NCI-H510A treated with DMSO at 0.1 percent for 48 hours (cell line): ENCODE measurements at regions not wholly inside any gene's neighbourhood (a gene's known extent, or its start where the extent isn't known, plus 50 kb on each side); places are given as distances from the start of the nearest gene placed in this dataset.
A peak's percentile ranks its signal among the peaks of the same experiment; 100 is the strongest.
"Not testable (repeated sequence)": the region's sequence is repeated elsewhere in the genome, so short reads cannot be mapped to it uniquely, and the experiment has no call there.

Experiments used
- DNase-seq: peaks from one replicate; lab custom pipeline; 2025; lab: John Stamatoyannopoulos, UW

DNA sequence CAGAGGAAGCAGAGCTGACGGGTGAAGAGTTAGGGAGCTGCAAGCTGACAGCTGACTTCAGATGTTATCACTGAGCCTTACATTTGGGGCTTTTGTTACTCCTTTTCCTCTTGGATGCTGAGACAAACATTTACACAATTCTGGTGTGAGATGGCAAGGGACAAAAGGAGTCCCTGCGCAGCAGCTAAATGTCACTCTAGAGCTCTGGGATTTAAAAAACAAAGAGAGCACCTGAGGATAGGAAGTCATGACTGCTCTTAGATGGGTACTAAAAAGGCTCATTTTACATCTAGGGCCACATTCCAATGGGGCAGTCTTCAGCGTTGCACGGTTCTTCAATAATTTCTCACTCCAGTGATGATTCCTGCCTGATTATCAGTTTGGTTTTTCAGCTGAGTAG, 204.5 kb downstream of the RAB38 start:
- DNase-seq = no peak

GRCh38 chr11:87967459-87967858, 207.8 kb downstream of the RAB38 start:
- no peak for DNase-seq

DNA sequence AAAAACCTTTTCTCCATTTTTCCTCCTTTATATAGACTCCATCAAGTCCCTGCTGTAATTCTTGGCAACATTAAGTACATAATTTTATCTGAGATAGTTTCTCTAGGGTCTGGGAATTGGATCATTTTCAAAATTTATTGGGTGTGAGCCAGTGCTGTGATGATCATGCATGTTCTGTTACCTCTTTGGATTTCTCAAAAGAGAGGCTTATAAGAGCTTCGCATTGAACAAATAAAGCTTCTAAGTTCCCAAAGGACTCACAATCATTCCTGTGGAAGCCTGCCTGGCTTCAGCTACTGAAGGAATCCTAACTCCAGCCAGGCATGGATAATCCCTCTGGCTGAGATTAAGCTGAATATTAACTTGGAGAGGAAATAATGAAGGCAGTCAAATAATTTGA, 208.5 kb downstream of the RAB38 start:
- DNase-seq = no peak

GRCh38 chr11:87966216-87966615, 209.0 kb downstream of the RAB38 start:
- no peak for DNase-seq

DNA sequence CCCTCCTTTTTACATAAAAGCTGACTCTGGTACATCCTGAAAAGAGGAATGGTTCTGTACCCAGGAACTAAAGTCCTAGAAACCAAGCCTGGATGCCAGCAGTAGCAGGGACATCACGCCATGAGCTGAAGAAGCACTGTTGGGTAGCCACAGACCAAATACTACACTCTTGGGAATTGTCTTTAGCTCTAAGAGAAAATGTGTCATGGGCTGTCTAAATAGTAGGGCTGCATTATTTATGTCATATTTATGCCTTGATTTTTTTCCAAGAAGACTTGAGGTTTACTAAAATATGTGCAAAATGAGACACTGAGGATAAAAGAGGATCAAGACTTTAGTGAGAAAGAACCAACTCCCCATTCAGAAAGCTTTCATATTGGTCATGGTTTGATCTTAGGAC, 213.6 kb downstream of the RAB38 start:
- no peak for DNase-seq

DNA sequence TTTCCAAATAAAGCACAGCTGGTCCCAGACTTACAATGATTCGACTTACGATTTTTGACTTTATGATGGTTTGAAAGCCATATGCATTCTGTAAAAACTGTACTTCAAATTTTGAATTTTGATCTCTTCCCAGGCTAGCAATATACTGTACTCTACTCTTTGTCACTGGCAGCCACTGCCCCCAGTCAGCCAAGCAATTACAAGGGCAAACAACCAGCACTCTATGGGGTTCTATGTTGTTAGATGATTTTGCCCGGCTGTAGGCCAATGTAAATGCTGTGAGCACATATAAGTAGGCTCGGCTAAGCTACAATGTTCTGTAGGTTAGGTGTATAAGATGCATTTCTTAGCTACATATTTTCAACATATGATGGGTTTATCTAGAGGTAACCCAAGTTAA, 217.3 kb downstream of the RAB38 start:
- DNase-seq = no peak

DNA sequence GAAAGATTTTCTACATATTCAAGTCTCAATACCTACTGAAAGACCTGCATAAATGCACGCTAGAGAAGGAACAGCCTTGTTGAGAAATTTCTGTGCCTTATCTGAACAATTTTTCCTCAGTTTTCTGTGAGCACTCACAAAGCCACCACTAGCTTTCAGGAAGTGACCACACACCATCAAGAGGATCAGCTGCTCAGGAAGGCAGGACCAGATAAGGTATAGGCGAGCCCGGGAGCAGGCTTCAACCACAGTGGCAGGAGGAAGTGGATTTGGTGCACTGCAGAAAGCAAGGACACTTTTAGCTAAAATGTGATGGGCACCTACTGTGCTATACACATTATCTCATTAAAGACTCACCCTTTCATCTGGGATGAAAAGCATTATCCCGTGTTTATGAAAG, 220.8 kb downstream of the RAB38 start:
- no peak for DNase-seq

- no peak for DNase-seq
Measured at GRCh38 chr11:87942786-87943185, 232.5 kb downstream of the RAB38 start.

GRCh38 chr11:87934182-87934581, 241.1 kb downstream of the RAB38 start:
- DNase-seq = no peak

GRCh38 chr11:87926250-87926970, 248.8 kb downstream of the RAB38 start:
- no peak for DNase-seq

- DNase-seq = no peak
Measured at GRCh38 chr11:87924125-87924524, 251.1 kb downstream of the RAB38 start.

GRCh38 chr11:87917111-87917510, 258.1 kb downstream of the RAB38 start:
- DNase-seq = no peak

GRCh38 chr11:87909178-87909577, 266.1 kb downstream of the RAB38 start:
- DNase-seq = no peak

DNA sequence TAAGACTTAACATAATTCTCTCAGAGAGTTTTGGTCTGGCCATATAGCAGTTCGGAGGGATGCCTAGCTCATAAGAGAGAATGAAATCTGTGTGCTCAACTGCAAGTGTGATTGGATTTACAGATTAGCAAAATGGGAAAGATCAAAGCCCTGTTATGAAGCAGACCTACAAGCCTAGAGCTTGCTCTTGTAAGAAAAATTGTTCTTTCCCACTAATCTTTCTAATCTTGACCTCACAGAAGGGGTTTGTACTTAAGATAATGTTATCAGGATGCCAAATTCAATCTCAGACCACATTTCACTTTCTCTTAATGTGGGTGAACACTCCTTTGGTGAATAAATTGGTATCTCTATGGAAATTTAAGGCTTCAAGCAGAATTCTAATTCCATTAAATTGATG, 267.2 kb downstream of the RAB38 start:
- DNase-seq = no peak

DNA sequence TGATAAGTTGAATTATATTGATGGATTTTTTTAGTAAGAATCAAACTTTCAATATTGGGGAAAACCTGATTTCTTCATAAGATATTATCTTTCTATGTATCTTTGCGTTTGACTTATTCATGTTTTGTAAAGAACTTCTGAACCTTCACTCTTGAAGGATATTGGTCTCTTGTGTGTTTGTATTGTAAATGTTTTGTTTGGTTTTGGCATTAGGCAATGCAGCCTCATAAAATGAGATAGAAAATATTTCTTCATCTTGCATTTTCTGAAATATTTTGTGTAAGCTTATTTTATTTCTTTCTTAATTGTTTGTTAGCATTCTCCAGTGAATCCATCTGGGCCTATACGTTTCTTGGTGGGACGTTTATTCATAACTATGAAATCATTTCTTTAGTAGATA, 271.9 kb downstream of the RAB38 start:
- no peak for DNase-seq

DNA sequence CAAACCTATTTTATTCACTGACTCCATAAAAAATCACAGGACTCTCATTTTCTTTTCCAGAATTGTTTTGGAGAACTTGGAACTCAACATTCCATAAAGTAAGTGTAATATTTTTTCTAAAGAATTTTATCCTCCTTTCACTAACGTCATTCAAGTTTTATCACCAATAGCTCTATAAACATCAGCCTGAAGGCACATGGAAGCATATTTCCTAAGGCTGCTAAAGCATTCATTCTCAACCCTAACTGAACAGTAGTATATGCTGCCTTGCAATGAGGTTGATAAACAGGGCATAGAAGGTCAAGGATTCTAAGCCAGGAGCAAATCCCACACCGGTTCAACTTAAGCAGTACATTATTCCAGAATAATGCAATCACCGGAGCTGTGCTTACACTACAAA, 273.9 kb downstream of the RAB38 start:
- no peak for DNase-seq

- DNase-seq = no peak
Measured at GRCh38 chr11:87897921-87898320, 277.3 kb downstream of the RAB38 start.

GRCh38 chr11:87897071-87897470, 278.2 kb downstream of the RAB38 start:
- DNase-seq = no peak

- DNase-seq = no peak
Measured at GRCh38 chr11:87894961-87895360, 280.3 kb downstream of the RAB38 start.

GRCh38 chr11:87892291-87892690, 283.0 kb downstream of the RAB38 start:
- no peak for DNase-seq

DNA sequence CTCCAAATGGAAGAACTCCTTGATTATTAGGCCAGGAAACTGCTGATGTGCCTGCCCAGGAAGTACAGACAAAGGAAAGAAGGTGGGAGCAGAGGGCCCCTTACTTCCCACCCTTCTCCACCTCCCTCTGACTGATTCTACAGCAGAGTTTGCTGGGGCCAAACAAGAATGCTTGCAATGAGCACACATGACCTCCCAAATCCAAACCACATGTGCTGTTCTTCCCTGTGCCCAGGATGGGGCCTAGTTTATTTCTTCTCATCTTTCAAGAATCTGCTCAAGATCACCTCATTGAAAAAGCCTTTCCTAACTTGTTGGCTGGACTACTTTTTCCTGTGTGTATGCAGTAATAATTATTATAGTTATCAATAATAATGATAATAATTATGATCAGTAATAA, 286.1 kb downstream of the RAB38 start:
- DNase-seq = no peak

GRCh38 chr11:87885084-87885483, 290.2 kb downstream of the RAB38 start:
- DNase-seq = not testable (repeated sequence)

GRCh38 chr11:87879118-87879517, 296.1 kb downstream of the RAB38 start:
- DNase-seq = no peak

- peak; percentile 24 for DNase-seq
Measured at GRCh38 chr11:87878373-87878825, 296.8 kb downstream of the RAB38 start.
